ENCODE measurements at regions not wholly inside any gene's neighbourhood (a gene's known extent, or its start where the extent isn't known, plus 50 kb on each side); places are given as distances from the start of the nearest gene placed in this dataset.

DNA sequence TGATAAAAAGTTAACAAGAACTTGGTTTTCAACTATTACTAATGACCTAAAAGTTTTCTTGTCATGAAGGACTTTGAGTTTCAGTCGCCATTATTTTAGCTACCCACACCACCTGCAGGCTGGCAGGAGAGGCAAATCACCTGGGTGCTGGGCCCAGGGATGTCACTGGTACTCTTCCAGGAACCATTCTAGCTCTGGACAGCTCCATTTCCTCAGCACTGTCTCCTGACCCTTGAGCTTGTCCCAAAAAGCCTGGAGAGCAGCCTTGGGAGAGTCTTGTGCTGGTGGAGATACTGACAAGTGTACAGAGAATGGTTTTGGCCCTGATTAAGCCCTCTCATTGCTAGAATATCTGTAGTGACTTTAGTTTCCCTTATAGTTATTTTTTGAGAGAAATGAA is 1924.1 kb upstream of the WWC1 start:
- no peak for DNase-seq

DNA sequence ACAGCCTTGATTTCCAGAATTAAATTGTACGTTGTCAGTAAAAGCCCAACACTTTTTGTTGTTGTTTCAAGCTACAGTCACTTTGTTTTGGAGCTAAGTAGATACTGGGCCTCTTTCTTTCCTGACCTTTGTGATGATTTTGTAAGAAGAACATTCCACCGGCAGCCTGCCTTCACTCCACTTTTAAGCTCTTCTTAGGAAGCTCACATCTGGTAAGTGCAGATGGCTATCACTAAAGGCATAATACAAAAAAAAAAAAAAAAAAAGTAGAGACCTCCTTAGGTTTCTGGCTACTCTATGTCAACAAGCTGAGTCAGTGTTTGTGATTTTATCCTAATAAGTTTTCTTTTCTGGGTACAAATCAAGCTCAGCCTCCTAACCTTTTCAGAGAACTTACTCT is 1922.1 kb upstream of the WWC1 start:
- DNase-seq, result no peak

DNA sequence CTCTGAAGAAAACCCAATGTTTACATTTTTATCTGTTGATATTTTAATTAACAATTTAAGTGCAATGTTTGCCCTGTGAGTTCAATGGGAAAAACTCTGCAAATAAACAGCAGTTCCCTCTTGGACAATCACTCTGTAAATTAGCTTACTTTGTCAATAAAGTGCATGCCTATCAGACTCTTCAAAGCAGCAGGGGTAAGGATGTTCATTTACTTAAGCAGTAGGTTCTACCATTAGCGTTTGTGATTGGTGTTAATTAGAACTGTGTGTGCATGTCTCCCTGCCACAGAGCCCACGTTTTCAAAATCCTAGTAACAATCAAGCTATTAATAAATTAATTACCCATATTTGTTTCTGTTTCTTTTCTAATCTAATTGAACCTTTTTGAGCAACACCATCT is 1921.6 kb upstream of the WWC1 start:
- DNase-seq, result no peak

DNA sequence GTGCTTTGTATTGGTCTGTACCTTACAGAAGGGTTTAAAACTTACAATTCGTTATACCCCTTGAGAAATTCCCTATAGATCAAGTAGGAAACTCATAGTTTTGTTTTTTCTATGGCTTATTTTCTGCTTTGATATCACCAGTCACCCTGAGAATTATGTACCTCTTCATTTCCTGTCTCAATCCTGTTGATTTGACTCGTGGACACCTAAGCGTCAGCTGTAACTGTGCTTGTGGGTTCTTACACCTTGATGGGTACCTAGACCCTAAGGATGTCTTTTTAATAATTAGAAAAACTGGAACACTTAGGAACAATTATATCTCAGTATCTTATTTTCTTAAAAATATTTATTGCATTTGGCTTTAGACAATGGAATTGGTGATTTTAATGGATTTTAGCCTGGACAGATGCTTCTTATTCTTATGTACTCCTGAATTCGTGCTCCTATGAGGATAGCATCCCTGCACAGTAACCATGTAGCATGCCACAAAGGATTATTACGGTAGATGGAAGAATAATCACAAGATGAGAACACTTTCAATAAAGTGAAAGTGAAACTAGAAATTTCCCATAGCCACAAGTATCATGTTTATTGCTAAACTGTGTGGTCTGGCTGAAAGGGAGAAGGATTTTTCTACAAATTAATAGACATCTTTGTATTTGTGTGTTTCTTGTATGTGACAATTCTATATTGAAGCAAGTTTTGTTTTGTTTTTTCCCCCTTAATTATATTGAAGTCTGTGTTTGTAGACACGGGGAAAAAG is 1920.3 kb upstream of the WWC1 start:
- DNase-seq, result no peak

DNA sequence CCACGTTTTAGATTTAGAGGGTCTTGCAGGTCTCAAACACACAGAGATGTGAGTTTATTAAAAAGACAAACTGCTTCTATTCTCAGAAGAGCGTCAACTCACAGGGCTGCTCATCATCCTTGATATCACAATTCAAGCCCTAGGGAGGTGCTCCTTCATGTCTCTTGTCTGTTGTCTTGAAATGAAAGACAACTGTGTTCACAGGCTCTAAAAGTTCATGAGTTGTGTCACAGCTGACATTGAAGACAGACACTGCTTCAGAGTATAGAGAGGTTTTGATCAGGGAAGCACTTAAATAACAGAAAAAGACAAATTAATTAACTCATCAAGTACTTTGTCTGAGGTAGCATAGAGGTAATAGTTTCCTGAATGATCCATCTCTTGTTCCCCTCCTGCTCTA is 1917.6 kb upstream of the WWC1 start:
- no peak for DNase-seq

DNA sequence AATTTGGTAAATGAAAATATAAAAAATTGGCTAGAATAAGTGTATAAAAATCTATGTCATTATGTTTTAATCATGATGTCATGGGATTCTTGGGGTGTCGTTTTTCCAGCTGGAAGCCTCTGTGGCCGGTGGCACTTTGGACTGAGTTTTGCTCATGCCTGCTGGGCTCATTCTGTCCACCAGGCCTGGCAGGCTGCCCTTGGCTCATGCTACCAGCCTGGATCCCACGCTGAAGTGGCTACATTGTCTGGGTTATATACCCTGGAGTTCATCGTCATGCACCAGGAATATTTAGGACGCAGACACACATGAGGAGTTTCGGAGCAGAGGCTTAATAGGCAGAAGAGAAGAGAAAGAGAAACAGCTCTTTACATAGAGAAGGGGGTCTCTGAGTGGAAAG is 1913.7 kb upstream of the WWC1 start:
- no peak for DNase-seq

DNA sequence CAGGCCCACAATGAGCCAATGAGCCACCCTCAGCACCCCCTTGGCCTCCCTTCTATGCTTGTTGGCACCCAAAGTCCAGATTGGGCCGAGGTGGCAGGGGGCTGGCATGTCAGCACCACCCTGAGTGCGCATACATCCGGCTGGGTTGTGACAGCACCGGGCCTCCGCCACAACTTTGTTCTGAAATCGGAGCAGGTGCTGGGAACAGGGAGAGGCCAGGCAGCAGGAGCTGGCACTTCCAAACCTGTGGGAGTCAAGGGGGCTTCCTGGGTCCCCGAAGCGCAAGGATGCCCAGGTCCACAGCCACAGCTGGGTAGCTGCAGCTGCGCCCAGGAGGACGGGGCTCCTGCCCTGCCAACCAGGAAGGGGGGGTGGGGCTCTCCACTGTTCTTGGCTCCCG is 1911.9 kb upstream of the WWC1 start:
- DNase-seq, result no peak

DNA sequence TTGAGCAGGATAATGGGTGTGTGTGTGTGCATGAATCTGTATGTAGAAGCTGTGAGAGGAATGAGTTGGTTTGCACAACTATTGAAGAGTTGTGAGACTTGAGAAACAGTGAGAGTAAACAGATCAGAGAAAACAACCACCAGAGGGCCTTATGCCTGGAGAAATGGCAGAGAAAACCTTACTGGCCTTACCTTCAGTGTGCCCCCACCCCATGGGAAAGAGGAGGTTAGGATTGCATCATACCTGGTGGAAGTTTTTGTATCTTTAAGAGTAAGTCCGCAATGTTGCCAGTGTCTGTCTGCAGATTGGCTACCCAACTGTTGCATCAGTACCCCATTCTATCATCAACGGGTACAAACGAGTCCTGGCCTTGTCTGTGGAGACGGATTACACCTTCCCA is 1909.4 kb upstream of the WWC1 start:
- no peak for DNase-seq

DNA sequence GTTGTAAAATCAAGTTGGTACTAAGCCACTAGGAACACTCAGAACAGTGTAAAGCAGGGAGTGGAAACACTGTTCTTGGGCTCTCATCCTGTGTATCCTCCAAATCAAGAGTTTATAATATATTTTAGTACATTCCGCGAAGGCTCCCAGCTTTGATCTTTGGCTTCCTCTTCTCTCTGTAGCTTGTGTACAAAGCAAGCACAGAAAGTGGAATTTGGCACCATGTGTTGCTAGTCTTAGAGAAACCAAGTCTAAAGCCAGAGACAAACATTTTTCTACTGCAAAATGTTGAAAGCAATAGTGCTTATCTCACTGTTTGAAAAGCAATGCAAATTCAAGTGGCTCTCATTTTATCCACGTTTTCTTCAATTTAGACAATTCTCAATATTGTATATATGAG is 1893.3 kb upstream of the WWC1 start:
- DNase-seq, result no peak

DNA sequence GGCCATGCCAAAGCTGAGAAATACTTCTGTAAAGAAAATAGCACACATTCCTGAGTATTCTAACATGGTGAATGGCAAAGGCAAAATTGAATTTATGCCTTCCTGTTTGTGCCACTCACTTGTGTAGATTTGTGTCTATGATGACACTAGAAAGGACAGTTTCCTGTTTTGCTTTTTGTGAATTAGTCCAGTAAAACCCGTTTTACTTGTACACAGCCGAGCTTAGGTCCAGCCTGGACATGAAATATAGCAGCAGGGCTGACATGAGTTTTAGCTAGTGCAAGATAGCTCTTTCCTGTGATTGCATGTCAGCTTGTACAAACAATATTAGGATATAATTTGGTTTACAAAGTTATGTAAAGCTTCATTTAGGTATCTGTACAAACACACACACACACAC is 1891.7 kb upstream of the WWC1 start:
- no peak for DNase-seq

DNA sequence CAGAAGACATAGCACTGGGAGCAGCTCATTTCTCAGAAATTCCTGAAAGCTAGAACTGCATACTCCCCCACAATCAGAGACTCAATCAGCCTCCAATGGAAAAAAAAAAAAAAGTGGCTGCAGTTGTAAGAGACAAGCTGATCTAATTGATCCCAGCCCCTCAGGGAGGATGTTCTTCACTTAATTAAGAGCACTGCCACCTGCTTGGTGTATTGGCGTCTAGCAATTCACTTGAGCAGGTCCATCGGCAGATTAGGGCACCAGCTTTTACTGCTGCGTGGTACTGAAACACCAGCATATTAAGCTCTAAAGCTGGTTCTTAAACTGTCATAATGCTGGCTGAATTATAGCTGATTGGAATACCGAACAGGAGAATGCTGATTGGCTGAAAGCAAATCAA is 1890.1 kb upstream of the WWC1 start:
- DNase-seq, result no peak

DNA sequence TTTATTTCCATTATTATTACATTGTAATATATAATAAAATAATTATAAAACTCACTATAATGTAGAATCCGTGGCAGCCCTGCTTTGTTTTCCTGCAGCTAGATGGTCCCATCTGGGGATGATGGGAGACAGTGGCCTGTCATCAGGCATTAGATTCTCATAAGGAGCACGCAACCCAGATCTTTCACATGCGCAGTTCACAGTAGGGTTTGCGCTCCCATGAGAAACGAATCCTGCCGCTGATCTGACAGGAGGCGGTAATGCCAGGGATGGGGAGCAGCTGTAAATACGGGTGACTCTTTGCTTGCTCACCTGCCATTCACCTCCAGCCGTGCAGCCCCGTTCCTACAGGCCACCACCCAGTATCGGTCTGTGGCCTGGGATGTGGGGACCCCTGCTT is 1879.3 kb upstream of the WWC1 start:
- DNase-seq, result no peak

DNA sequence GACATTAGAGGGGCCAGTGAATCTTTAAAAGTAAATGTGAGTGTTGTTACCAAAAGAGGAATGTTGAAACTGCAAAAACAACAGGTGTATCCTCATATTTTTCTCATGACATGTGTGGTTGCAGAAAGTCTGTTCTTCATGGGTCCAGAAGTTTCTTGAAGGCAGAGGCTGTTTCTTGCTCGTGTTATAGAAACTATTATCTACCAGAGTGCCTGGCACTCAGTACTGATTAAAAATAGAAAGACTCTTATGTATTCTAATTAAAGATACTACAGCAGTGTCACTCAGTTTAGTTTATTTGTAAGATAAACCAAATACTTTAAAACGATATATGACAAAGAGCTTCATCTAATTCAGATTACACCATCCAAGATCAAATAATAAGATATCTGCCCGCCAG is 1864.2 kb upstream of the WWC1 start:
- no peak for DNase-seq

DNA sequence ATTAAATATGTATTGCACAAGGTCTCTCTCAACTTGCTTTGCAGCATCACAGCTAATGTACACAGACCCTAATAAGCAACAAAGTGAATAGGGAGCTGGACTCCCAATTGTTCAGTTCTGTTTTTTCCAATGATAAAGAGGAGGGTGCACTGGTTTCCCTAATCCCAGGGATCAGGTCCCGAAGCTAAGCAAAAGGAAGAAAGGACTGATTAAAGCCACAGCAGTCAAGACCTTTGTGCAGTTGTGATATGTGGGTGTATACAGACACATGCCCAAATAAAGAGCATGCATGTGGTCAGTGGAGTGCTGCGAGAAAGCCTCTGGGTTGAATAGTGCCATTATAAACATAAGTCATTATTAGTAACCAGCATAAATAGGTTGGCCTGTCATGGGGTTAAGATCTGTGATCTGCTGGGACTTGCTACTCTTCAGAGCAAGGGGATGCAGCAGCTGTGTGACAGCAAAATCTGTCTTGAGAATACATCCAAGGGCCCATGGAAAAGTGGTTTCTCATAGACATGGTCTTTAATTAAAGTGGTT is 1863.1 kb upstream of the WWC1 start:
- no peak for DNase-seq

DNA sequence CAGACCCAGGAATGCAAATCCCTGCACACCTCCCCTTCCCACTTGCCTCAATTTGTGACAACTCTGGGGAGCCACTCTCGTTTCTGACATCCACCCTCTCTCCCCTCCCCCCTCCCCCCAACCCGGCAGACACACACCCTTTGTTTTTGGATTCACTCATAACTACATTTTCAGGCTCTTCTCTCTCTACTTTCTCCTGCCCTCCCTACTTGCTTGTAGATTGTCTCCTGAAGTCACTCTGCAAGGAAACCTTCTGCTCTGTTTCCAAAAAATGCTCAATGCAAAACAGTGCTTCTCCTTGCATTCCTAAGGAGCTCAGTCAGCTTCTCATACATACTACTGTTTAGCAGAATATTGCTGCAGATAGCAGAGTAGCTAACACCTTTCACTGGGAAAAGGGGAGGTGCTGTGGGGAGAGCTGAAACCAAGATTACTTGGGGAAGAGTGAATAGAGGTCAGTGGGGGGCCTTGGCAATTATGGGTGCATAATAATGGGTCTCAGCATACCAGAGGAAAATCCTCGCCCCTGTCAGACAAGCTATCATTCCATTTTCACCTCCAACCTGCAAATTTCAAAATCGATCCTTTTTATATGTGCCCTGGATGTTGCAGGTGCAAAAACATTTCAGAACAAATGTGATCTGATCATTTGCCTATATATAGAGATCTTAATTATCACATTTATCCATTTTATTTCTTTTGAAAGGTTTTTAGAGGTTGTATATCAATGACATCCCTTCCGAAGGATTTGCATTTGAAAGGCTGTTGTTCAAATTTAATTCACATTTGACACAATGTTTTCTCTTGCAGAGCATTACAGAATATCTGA is 1860.7 kb upstream of the WWC1 start:
- no peak for DNase-seq

DNA sequence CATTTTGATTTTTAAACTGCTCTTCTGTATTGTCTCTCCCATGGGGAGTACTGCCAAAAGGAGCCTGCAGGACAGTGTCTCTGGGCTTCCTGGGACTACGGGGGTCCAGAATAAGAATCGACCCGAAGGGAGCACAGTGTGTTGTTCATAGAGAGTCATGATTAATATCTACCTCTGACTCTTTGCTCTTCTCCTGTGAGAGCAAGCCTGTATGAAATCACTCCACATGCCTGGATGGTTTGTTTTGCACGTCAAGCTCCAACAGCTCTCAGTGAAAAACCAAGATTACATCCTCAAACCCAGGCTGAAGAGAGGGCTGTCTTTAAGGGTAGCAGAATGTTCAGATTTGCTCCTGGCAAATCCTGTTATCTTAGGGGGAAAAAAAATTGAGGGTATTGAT is 1860.0 kb upstream of the WWC1 start:
- no peak for DNase-seq

DNA sequence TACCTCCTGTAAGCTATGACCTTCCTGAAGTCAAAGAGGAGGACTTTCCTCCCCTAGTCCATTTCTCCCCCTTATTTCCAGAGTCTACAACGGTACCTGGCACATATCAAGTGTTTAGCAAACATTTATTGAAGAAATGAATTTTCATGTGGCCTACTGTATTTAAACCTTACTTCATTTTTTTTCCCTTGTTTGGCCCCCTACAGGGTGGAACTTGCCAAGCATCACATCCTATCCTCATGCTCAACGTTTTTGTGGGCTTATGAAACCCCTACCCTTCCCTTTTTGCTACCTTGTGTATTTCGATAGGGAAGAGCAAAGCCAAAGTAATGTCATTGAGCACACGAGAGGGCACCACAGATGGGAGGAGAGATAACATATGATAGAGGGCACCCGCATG is 1857.8 kb upstream of the WWC1 start:
- no peak for DNase-seq

DNA sequence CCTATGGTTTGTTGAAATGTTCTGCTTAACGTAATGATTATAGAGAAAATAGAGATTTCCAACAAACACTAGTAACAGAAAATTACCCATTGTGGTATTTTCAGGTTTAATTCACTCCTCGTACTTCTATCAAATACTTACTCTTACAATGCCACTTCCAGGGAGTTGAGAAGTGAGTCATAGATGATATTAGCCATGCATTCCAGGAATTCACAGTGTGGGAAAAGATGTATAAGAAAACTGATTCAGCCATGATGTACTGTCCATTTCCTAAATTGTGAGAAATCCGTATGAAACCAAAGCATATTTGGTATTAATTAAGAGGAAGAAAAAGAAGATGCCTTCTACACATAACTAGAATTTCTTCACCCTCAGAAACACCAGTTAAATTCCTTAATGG is 1854.6 kb upstream of the WWC1 start:
- DNase-seq, result no peak

DNA sequence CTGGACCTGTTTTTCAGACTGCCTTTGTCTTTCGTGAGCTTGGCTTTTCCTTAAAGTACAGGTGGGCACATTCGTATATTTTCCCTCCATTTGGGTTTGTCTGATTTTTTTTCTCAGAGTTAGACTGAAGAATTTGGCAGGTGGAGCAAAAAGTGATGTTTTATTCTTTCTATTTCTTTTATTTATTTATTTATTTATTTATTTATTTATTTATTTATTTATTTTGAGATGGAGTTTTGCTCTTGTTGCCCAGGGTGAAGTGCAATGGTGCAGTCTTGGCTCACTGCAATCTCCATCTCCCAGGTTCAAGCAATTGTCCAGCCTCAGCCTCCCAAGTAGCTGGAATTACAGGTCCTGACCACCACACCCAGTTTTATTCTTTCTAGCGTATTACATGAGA is 1805.1 kb upstream of the WWC1 start:
- DNase-seq, result no peak

DNA sequence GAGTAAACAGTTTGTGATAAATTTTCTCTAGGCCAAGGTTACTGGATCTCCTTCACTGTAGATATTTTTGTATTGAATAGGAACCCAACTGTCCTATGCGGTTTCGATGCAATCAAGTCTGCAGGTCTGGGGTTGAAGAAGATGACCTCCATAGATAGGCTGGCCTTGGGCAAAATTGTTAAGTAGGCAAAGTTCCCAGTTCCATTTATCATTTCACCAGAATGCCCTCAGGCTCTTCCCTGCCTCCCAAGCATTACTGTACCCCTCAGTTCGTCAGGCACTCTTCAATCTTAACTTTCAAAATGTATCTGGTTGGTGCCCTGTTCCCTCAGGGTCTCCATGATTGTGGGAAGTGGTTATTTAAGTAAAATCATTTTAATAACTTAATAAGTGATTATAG is 1802.9 kb upstream of the WWC1 start:
- no peak for DNase-seq

DNA sequence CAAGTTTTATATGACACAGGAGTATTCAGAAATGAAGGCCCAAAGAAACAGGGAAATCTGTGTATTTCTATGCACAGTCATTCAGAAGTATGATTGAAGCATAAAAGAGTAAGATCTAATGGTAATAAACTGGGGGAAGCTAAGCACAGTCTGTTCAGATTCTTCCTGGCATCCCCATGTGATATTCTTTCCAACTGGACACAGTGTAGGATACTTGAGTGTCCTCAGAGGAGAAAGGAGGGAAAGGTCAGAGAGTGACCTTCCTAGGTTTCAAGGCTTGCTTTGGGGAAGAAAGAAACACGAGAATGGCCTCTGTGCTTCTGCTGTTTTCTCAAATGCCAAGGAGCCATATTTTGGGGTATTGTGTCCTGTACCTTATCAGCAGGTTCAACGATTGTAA is 1798.4 kb upstream of the WWC1 start:
- no peak for DNase-seq

DNA sequence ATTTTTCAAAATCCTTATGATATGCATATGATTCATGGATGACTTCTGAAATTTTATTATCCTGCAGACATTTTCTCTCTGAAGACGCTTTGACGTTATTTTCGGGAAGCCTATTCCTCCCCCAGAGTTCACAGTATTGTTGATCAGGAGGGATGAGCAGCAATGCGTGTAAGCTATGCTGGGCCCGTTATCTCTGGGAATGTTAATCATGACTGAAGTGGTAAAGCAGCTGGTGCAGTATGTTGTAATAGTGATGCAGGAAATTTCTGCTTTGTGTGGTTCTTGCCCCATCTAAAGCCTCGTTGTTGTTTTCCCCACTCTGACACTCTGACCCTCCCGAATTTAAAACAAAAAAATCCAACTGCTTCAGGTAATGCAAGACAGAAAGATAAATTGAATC is 1797.8 kb upstream of the WWC1 start:
- no peak for DNase-seq

DNA sequence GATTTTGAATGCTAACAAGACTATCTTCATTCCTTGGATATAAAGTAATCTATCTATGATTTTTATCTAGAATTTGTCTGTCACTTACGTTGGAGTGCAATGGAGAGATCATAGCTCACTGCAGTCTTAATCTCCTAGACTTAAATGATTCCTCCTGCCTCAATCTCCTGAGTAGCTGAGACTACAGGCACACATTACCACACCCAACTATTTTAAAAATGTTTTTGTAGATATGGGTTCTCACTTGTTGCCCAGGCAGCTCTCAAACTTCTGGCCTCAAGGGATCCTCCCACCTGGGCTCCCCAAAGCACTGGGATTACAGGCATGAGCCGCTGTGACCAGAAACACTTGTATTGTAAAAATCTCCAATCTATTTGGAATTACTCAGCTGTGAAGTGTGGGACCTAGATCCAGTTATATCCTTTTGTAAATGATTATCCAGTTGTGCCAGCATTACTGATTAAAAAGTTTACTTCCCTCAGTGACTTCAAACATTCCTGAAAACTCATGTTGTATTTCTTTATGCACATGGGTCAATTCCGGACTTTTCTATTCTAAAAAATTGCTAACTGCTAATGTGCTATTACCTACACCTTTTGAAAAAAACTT is 1793.8 kb upstream of the WWC1 start:
- no peak for DNase-seq
